ENCODE measurements at regions not wholly inside any gene's neighbourhood (a gene's known extent, or its start where the extent isn't known, plus 50 kb on each side); places are given as distances from the start of the nearest gene placed in this dataset.

DNA sequence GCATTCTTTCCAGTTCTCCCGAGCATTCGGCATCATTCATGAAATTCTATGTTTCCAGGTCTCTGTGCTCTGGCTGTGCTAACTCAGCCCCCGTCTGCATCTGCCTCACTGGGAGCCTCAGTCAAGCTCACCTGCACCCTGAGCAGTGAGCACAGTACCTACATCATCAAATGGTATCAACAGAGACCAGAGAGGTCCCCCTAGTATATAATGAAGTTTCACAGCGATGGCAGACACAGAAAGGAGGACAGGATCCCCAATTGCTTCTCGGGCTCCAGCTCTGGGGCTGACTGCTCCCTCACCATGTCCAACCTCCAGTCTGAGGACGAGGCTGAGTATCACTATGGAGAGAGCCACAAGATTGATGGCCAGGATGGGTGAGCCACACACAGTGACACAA lies 52.8 kb upstream of the IGLL5 start:
- no peak overlapping the region for H3K4me3 ChIP-seq (ENCODE audit: insufficient read depth, low read depth, low read length)
- H3K27ac ChIP-seq (ENCODE audit: insufficient read depth, low read depth, low read length, poor library complexity, severe bottlenecking) = no peak overlapping the region
- H3K9me3 ChIP-seq (ENCODE audit: control insufficient read depth, low read length) = no peaks in the 10 kb centered on the region
- H3K27me3 ChIP-seq (ENCODE audit: control insufficient read depth, insufficient read depth, low read length, poor library complexity, severe bottlenecking) = peaks cover 13% of the 10 kb centered on the region
- H3K36me3 ChIP-seq (ENCODE audit: control insufficient read depth, insufficient read depth, low read length) = no peaks in the 10 kb centered on the region
- no peaks in the 10 kb centered on the region for H3K4me1 ChIP-seq (ENCODE audit: control insufficient read depth, insufficient read depth, low read length)
- WGBS, 2 experiments = 84 to 87% methylated on average over 6 of the region's 6 CpGs

DNA sequence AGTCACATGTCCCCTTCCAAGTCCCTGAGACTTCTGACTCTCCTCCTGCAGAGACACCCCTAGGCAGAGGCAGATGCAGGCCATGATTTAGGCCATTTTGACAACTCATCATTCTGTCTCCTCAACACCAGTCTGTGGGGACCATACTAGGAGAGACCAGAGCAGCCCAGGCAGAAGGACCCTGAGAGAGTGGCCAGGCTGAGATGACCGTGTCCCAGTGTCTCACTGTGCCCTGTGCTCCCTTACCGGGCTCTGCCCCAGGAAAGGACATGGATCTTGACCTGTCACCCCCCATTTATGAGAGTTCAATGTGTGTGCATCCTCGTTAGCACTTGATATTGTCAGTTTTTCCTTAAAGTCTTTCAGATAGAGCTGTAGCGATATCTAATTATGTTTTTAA lies 52.4 kb upstream of the IGLL5 start:
- H3K27me3 ChIP-seq (ENCODE audit: control insufficient read depth, insufficient read depth, low read length, poor library complexity, severe bottlenecking) = peaks cover 13% of the 10 kb centered on the region
- no peaks in the 10 kb centered on the region for H3K36me3 ChIP-seq (ENCODE audit: control insufficient read depth, insufficient read depth, low read length)
- no peak overlapping the region for H3K4me3 ChIP-seq (ENCODE audit: insufficient read depth, low read depth, low read length)
- no peaks in the 10 kb centered on the region for H3K4me1 ChIP-seq (ENCODE audit: control insufficient read depth, insufficient read depth, low read length)
- H3K27ac ChIP-seq (ENCODE audit: insufficient read depth, low read depth, low read length, poor library complexity, severe bottlenecking) = no peak overlapping the region
- 83 to 87% methylated on average over 3 to 4 of the region's 4 CpGs for WGBS, 2 experiments
- no peaks in the 10 kb centered on the region for H3K9me3 ChIP-seq (ENCODE audit: control insufficient read depth, low read length)

DNA sequence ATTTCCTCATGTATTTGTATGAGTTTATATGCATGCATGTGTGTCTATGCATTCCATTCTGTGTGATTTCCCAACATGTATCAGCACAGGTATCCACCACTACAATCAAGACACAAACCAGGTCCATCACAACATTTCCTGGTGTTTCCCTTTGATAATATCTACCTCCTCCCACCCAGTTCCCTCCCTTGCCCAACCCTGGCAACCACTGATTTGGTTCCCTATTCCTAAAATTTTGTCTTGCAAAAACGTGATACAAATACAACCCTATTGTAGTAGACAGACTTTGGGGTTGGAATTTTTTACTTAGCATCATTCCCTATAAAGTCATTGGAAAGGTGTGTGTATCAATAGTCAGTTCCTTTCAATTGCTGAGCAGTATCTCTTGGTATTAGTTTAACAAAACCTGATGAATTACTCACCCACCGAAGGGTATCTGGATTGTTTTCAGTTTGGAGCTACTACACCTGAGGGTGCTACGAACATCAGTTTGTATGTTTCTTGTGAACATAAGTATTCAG lies 51.8 kb upstream of the IGLL5 start:
- no peaks in the 10 kb centered on the region for H3K36me3 ChIP-seq (ENCODE audit: control insufficient read depth, insufficient read depth, low read length)
- H3K4me1 ChIP-seq (ENCODE audit: control insufficient read depth, insufficient read depth, low read length) = no peaks in the 10 kb centered on the region
- H3K9me3 ChIP-seq (ENCODE audit: control insufficient read depth, low read length) = no peaks in the 10 kb centered on the region
- WGBS, 2 experiments = 89 to 93% methylated on average over 3 of the region's 3 CpGs
- no peak overlapping the region for H3K4me3 ChIP-seq (ENCODE audit: insufficient read depth, low read depth, low read length)
- peaks cover 13% of the 10 kb centered on the region for H3K27me3 ChIP-seq (ENCODE audit: control insufficient read depth, insufficient read depth, low read length, poor library complexity, severe bottlenecking)
- H3K27ac ChIP-seq (ENCODE audit: insufficient read depth, low read depth, low read length, poor library complexity, severe bottlenecking) = no peak overlapping the region

DNA sequence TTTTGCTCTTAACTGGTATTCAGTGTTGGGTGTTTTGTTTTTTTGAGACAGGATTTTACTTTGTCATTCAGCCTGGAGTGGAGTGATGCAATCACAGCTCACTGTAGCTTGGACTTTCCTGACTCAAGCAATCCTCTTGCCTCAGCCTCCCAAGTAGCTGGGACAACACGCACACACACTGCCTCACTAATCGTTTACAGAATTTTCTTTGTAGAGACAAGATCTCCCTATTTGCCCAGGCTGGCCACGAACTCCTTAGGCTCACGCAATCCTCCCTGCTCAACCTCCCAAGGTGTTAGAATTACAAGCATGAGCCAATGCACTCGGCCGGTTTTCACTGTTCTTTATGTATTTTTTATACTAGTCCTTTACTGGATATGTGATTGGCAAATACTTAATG lies 51.0 kb upstream of the IGLL5 start:
- 82 to 83% methylated on average over 6 of the region's 6 CpGs for WGBS, 2 experiments
- no peak overlapping the region for H3K4me3 ChIP-seq (ENCODE audit: insufficient read depth, low read depth, low read length)
- H3K4me1 ChIP-seq (ENCODE audit: control insufficient read depth, insufficient read depth, low read length) = no peaks in the 10 kb centered on the region
- H3K9me3 ChIP-seq (ENCODE audit: control insufficient read depth, low read length) = no peaks in the 10 kb centered on the region
- no peaks in the 10 kb centered on the region for H3K36me3 ChIP-seq (ENCODE audit: control insufficient read depth, insufficient read depth, low read length)
- no peak overlapping the region for H3K27ac ChIP-seq (ENCODE audit: insufficient read depth, low read depth, low read length, poor library complexity, severe bottlenecking)
- peaks cover 17% of the 10 kb centered on the region for H3K27me3 ChIP-seq (ENCODE audit: control insufficient read depth, insufficient read depth, low read length, poor library complexity, severe bottlenecking)
